CD14-positive monocyte (primary cell): ENCODE measurements at regions not wholly inside any gene's neighbourhood (a gene's known extent, or its start where the extent isn't known, plus 50 kb on each side); places are given as distances from the start of the nearest gene placed in this dataset.

ENCODE experiments used
- DNase-seq, 3 donors: peaks; one replicate each; pipeline ENCODE4 v3.0.0-alpha.2; 2011 to 2022
- H2AFZ ChIP-seq: 2 replicates; pipeline ENCODE4 v1.6.0; 2012; ENCODE audit warnings: mild to moderate bottlenecking, low read depth, low read length, inconsistent platforms; ENCODE audit not compliant: insufficient read depth, poor library complexity, severe bottlenecking
- H3K27ac ChIP-seq, 2 donors: 1 replicate in 1 of 2; 2 replicates in 1 of 2; pipeline ENCODE4 v1.5.1; 2012 to 2013; ENCODE audit warnings: low read length in 2 of 2, control low read depth in 1 of 2, inconsistent platforms in 1 of 2, low read depth in 1 of 2, mild to moderate bottlenecking in 1 of 2
- H3K27me3 ChIP-seq, 2 donors: one replicate each; pipeline versions ENCODE4 v1.6.0 to v1.6.1; 2011 to 2013; ENCODE audit warnings: low read length in 2 of 2; ENCODE audit not compliant: control insufficient read depth in 2 of 2, insufficient read depth in 2 of 2
- H3K36me3 ChIP-seq, 2 donors: replicated peaks in 1 of 2; 1 replicate in 1 of 2; 2 replicates in 1 of 2; pipeline versions ENCODE4 v1.5.1 to v1.6.1; 2012 to 2013; ENCODE audit warnings: low read length in 2 of 2, control low read depth in 1 of 2, inconsistent platforms in 1 of 2, mild to moderate bottlenecking in 1 of 2; ENCODE audit not compliant: insufficient read depth in 2 of 2, control insufficient read depth in 1 of 2
- H3K4me1 ChIP-seq, 2 donors: 1 replicate in 1 of 2; 2 replicates in 1 of 2; pipeline versions ENCODE4 v1.5.1 to v1.6.1; 2012 to 2013; ENCODE audit warnings: low read length in 2 of 2, control low read depth in 1 of 2, inconsistent platforms in 1 of 2, mild to moderate bottlenecking in 1 of 2, moderate library complexity in 1 of 2; ENCODE audit not compliant: insufficient read depth in 2 of 2, control insufficient read depth in 1 of 2
- H3K4me2 ChIP-seq: replicated peaks from 2 replicates; pipeline ENCODE3; 2012; ENCODE audit warnings: low read length, moderate library complexity, mild to moderate bottlenecking; ENCODE audit not compliant: poor library complexity, severe bottlenecking; ENCODE audit errors: extremely low read depth
- H3K4me3 ChIP-seq, 3 experiments: fragments of 200-600 bp in 1 of 3; sonication (generic) in 1 of 3; replicated peaks in 1 of 3; 1 replicate in 2 of 3; 2 replicates in 1 of 3; pipeline ENCODE4 v1.5.1; 2011 to 2013; ENCODE audit warnings: low read length in 3 of 3, mild to moderate bottlenecking in 3 of 3, control low read depth in 2 of 3, low read depth in 2 of 3, inconsistent platforms in 1 of 3, moderate library complexity in 1 of 3
- H3K79me2 ChIP-seq: 2 replicates; pipeline ENCODE4 v1.6.0; 2012; ENCODE audit warnings: mild to moderate bottlenecking, control low read depth, inconsistent platforms, low read length, moderate library complexity; ENCODE audit not compliant: insufficient read depth
- H3K9ac ChIP-seq: 2 replicates; pipeline ENCODE4 v1.6.0; 2017; ENCODE audit warnings: low read length, mild to moderate bottlenecking; ENCODE audit not compliant: insufficient read depth, poor library complexity, severe bottlenecking
- H3K9me3 ChIP-seq, 2 donors: replicated peaks in 1 of 2; 1 replicate in 1 of 2; 2 replicates in 1 of 2; pipeline versions ENCODE4 v1.5.1 to v1.6.1; 2012 to 2013; ENCODE audit warnings: low read length in 2 of 2, control low read depth in 1 of 2; ENCODE audit not compliant: control insufficient read depth in 1 of 2, insufficient read depth in 1 of 2
- H4K20me1 ChIP-seq: 2 replicates; pipeline ENCODE4 v1.6.0; 2012; ENCODE audit warnings: mild to moderate bottlenecking, low read length, control low read depth, moderate library complexity; ENCODE audit not compliant: insufficient read depth
- H3K27ac Mint-ChIP-seq, 7 donors: one replicate each; pipeline ENCODE4 v1.8.0; 2020; ENCODE audit warnings: mild to moderate bottlenecking in 7 of 7, mixed read lengths in 7 of 7, moderate library complexity in 6 of 7, inconsistent platforms in 2 of 7
- H3K27me3 Mint-ChIP-seq, 3 donors: one replicate each; pipeline ENCODE4 v1.8.0; 2021 to 2022; ENCODE audit warnings: low read depth in 3 of 3, mild to moderate bottlenecking in 3 of 3, mixed read lengths in 3 of 3, moderate library complexity in 3 of 3, inconsistent platforms in 1 of 3
- H3K36me3 Mint-ChIP-seq, 2 donors: one replicate each; pipeline ENCODE4 v1.8.0; 2020; ENCODE audit warnings: mixed read lengths in 2 of 2, inconsistent platforms in 1 of 2, mild to moderate bottlenecking in 1 of 2
- H3K4me1 Mint-ChIP-seq: one replicate; pipeline ENCODE4 v1.8.0; 2020; ENCODE audit warnings: mild to moderate bottlenecking, mixed read lengths
- H3K4me3 Mint-ChIP-seq, 2 donors: one replicate each; pipeline ENCODE4 v1.8.0; 2020; ENCODE audit warnings: mild to moderate bottlenecking in 2 of 2, mixed read lengths in 2 of 2, moderate library complexity in 1 of 2
- H3K9me3 Mint-ChIP-seq, 7 donors: one replicate each; pipeline ENCODE4 v1.8.0; 2020 to 2022; ENCODE audit warnings: mixed read lengths in 7 of 7, mild to moderate bottlenecking in 6 of 7, moderate library complexity in 6 of 7, inconsistent platforms in 2 of 7
- WGBS: methylation state at CpG from one replicate; pipeline ENCODE4 v1.1.5; 2013; ENCODE audit warnings: missing lambda C conversion rate; ENCODE audit not compliant: insufficient coverage; 5-methylcytosine and 5-hydroxymethylcytosine counted together
- intact Hi-C, 2 donors: fragments of 100-400 bp; cut with micrococcal nuclease; formaldehyde crosslinking; loops; one replicate each; pipeline versions ENCODE4 v1.15.0 to v1.15.1; 2023
- TF ChIP-seq, protein P1 (sequence below): fragments of 200-600 bp; IDR thresholded peaks from one replicate; pipeline ENCODE4 v1.8.0; 2022; ENCODE audit warnings: antibody characterized with exemption, mild to moderate bottlenecking

DNA sequence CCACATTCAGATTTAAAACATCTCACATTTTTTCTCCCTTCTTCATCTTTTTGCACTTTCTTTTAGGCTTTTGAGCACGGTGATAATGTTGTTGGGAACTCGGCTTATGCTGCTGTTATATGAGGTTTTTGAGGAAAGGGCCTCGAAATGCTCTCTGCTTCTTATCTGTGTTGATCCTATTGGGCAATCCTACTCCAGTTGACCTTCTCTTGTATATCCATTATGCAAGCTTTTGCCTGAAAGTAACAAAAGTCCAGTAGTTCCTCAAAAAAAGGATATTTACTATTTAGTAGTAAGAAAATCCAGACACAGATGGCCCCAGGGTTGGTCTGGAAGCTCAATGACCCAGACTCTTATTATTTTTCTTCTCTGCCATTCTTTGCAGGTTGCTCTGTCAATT is 57.7 kb upstream of the SPANXB1 start:
- intact Hi-C loops: no loop called here

DNA sequence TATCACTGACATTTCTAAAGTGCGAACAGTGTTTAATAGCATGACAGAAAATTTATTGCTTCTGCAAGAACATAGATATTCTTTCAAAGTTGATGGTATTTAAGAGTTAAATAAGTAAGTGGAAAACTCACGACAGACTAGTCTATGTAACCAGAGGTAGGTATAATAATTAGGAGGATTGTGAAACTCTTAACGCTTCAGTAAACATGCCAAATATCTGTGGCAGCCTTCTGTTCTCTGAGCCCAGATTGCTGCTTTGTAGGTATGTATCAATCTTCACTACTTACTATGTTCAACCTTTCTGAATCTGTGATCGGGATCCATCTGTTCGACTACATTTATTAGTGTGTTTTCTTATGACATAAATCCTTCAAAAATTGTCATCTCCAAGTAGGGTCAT is 53.6 kb upstream of the SPANXB1 start:
- H3K9me3 Mint-ChIP-seq: peaks cover 0 to 2% (median 1%) of the 10 kb centered on the region in 7 donors
- WGBS: no CpG with 5 or more reads among the region's 5 CpGs
- intact Hi-C loops: no loop called here

More for the DNA sequence above, 57.7 kb upstream of the SPANXB1 start:
- Mint-ChIP-seq H3K27ac (no peak overlapping the region), H3K9me3 (peaks cover 0 to 6% (median 2%) of the 10 kb centered on the region in 7 donors), H3K27me3 (peaks cover 0 to 1% (median 0%) of the 10 kb centered on the region in 3 donors), H3K36me3 (no peaks in the 10 kb centered on the region), H3K4me1 (no peaks in the 10 kb centered on the region), H3K4me3 (no peak overlapping the region)
- Histone ChIP-seq H3K9me3 (no peaks in the 10 kb centered on the region), H3K4me1 (no peaks in the 10 kb centered on the region), H4K20me1 (no peaks in the 10 kb centered on the region), H3K9ac (no peak overlapping the region), H3K4me3 (no peak overlapping the region), H3K4me2 (no peak overlapping the region), H2AFZ (no peak overlapping the region), H3K36me3 (no peaks in the 10 kb centered on the region), H3K79me2 (no peaks in the 10 kb centered on the region), H3K27me3 (no peaks in the 10 kb centered on the region), H3K27ac (no peak overlapping the region)
- TF ChIP-seq, protein P1, sequence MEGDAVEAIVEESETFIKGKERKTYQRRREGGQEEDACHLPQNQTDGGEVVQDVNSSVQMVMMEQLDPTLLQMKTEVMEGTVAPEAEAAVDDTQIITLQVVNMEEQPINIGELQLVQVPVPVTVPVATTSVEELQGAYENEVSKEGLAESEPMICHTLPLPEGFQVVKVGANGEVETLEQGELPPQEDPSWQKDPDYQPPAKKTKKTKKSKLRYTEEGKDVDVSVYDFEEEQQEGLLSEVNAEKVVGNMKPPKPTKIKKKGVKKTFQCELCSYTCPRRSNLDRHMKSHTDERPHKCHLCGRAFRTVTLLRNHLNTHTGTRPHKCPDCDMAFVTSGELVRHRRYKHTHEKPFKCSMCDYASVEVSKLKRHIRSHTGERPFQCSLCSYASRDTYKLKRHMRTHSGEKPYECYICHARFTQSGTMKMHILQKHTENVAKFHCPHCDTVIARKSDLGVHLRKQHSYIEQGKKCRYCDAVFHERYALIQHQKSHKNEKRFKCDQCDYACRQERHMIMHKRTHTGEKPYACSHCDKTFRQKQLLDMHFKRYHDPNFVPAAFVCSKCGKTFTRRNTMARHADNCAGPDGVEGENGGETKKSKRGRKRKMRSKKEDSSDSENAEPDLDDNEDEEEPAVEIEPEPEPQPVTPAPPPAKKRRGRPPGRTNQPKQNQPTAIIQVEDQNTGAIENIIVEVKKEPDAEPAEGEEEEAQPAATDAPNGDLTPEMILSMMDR: no peak
- DNase-seq: no peak
- no CpG with 5 or more reads among the region's 3 CpGs for WGBS

More for the DNA sequence above, 53.6 kb upstream of the SPANXB1 start:
- Histone ChIP-seq H3K9ac (no peak overlapping the region), H3K36me3 (no peaks in the 10 kb centered on the region), H3K4me3 (no peak overlapping the region), H3K4me1 (no peaks in the 10 kb centered on the region), H3K27me3 (no peaks in the 10 kb centered on the region), H2AFZ (no peak overlapping the region), H4K20me1 (no peaks in the 10 kb centered on the region), H3K9me3 (no peaks in the 10 kb centered on the region), H3K79me2 (no peaks in the 10 kb centered on the region), H3K27ac (no peak overlapping the region), H3K4me2 (no peak overlapping the region)
- Mint-ChIP-seq H3K36me3 (no peaks in the 10 kb centered on the region), H3K4me1 (no peaks in the 10 kb centered on the region), H3K27ac (no peak overlapping the region), H3K4me3 (no peak overlapping the region), H3K27me3 (no peaks in the 10 kb centered on the region)
- TF ChIP-seq, protein P1: no peak
- no peak for DNase-seq
